GM21723 (cell line): ENCODE measurements at regions not wholly inside any gene's neighbourhood (a gene's known extent, or its start where the extent isn't known, plus 50 kb on each side); places are given as distances from the start of the nearest gene placed in this dataset.
"Not testable (repeated sequence)": the region's sequence is repeated elsewhere in the genome, so short reads cannot be mapped to it uniquely, and the experiment has no call there.

Source experiments
- ATAC-seq: cut with Tn5 transposase; IDR thresholded peaks from one replicate; pipeline ENCODE4 v1.9.1; 2021; ENCODE audit warnings: mild to moderate bottlenecking, moderate library complexity; ENCODE audit not compliant: unreplicated experiment

GRCh38 chr6:121544691-121545090 lies 109.2 kb downstream of the GJA1 start:
- no peak for ATAC-seq

GRCh38 chr6:121548131-121548530 lies 112.7 kb downstream of the GJA1 start:
- no peak for ATAC-seq

- ATAC-seq, result no peak
Observed at GRCh38 chr6:121549736-121550135, 114.3 kb downstream of the GJA1 start.

- no peak for ATAC-seq
Observed at GRCh38 chr6:121550491-121551010, 115.1 kb downstream of the GJA1 start.

- no peak for ATAC-seq
Observed at GRCh38 chr6:121555201-121555600, 119.8 kb downstream of the GJA1 start.

- ATAC-seq, result not testable (repeated sequence)
Observed at GRCh38 chr6:121556149-121556548, 120.7 kb downstream of the GJA1 start.

GRCh38 chr6:121557146-121557940 lies 121.9 kb downstream of the GJA1 start:
- ATAC-seq, result no peak

- no peak for ATAC-seq
Observed at GRCh38 chr6:121559611-121560269, 124.3 kb downstream of the GJA1 start.

- ATAC-seq, result no peak
Observed at GRCh38 chr6:121560476-121560875, 125.0 kb downstream of the GJA1 start.

GRCh38 chr6:121563286-121563685 lies 127.8 kb downstream of the GJA1 start:
- no peak for ATAC-seq

GRCh38 chr6:121564529-121564928 lies 129.1 kb downstream of the GJA1 start:
- not testable (repeated sequence) for ATAC-seq

GRCh38 chr6:121571455-121571854 lies 136.0 kb downstream of the GJA1 start:
- ATAC-seq, result no peak

GRCh38 chr6:121573481-121573880 lies 138.0 kb downstream of the GJA1 start:
- no peak for ATAC-seq

GRCh38 chr6:121578216-121578615 lies 142.8 kb downstream of the GJA1 start:
- ATAC-seq, result no peak

GRCh38 chr6:121579478-121579877 lies 144.0 kb downstream of the GJA1 start:
- ATAC-seq, result no peak

- ATAC-seq, result no peak
Observed at GRCh38 chr6:121581327-121581726, 145.9 kb downstream of the GJA1 start.

GRCh38 chr6:121582262-121582661 lies 146.8 kb downstream of the GJA1 start:
- ATAC-seq, result no peak

GRCh38 chr6:121584586-121585369 lies 149.3 kb downstream of the GJA1 start:
- no peak for ATAC-seq

- no peak for ATAC-seq
Observed at GRCh38 chr6:121590438-121590837, 155.0 kb downstream of the GJA1 start.

GRCh38 chr6:121590916-121591315 lies 155.5 kb downstream of the GJA1 start:
- ATAC-seq, result no peak

GRCh38 chr6:121592261-121592935 lies 157.0 kb downstream of the GJA1 start:
- ATAC-seq, result no peak
